NOMO-1 treated with dmso at 0.1 percent for 144 hours (cell line): ENCODE measurements at regions not wholly inside any gene's neighbourhood (a gene's known extent, or its start where the extent isn't known, plus 50 kb on each side); places are given as distances from the start of the nearest gene placed in this dataset.
"Not testable (repeated sequence)": the region's sequence is repeated elsewhere in the genome, so short reads cannot be mapped to it uniquely, and the experiment has no call there.

ENCODE experiments used
- DNase-seq: peaks from one replicate; lab custom pipeline; 2025; ENCODE audit not compliant: unreplicated experiment; lab: John Stamatoyannopoulos, UW

DNA sequence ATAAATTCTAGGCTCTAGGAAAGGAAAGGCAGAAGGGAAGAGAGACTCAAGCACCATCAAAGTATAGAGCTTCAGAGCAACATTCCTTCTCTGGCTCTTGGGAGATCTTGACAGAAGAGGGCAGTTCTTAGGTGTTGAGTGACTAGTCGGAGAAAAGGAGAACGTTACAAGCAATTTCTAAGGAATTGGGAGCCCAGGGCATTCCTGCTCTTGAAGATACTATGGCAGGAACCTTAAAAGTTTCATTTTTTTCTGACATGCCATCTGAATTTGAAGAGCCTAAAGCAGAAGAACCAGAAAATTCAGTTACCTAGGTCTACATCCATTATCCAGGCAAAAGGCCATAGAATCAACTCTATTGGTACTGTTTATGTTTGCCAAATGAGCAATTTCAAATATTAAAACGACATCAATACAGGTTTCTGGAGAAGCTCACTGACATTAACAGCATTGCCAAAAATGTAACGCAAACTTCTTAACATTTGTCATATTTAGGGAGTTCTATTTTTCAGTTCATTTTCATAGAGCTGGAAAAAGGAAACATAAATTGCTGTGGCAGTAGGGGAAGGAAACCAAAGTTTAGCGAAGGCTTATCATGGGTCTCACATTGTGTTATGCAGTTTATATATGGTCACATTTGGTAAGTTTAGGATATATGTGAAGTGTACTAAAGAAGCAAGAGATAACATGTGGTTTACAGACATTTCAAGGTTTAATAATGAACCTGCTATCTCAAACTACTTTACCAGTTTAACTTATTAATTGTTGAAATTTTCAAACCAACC lies 210.1 kb upstream of the NRIP1 start:
- DNase-seq = no peak

DNA sequence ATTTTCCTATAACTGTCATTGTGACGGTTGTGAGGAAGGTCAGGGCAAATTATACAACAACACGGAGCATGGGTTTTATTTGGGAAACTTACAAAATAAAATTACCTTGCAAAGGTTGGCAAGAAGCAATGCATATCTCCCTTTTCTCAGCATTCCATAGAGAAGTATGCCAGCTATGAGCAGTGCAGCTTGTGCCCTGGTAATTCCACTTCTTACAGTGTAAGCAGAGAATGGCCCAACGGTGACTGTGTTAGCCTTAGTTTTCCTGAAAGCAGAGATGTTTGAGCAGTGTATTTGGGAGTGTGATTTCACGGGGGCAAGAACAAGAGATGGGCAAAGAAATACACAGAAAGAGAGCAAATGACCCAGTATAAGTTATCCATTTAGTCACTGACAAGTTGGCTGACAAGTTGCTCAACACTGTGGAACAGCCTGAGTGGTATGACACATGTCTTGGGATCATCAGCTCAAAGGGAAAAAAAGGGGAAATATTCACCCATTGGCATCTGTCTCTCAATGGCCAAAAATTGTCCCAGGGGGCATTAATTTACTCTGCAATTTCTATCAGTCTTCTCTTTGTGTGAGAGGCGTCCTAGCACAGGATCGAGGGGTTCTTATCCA lies 210.9 kb upstream of the NRIP1 start:
- DNase-seq = no peak

DNA sequence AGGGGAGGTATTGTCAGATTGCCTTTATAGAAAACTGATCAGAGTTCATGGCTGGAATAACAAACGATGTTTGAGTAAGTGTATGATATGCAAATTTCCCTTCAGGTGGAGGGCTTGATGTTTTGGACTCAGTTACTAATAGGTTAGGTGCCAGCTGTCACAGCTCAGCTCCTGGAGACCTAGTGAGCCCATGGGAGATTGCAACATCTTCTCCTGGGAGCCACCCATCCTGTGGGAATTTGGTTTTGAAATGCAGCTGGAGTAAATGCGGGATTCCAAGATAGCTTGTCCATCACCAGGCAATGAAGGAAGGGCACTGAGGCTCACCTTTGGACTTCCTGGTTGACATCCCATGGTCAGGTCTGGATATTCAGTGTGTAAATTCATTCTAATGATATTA lies 211.4 kb upstream of the NRIP1 start:
- DNase-seq = no peak

- no peak for DNase-seq
These were observed 212.7 kb upstream of the NRIP1 start for GRCh38 chr21:15277466-15277865.

DNA sequence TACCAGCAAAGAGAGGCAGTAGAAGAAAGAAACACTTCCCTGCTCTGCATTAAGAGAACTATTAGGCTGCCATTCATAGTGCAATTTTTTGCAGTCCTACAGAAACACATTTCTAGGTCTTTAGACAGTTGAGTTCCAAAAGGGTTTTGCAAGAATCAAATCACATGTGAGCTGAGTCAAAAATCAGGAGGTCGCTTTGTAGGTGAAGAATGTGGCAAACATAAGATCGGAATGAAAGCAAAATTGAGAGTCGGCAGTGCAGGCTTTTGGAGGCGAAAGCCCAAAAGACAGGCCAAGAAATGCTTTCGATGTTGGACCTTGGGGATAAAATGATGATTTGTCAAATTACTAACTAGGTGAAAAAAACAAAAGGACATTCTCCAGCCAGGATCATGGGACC lies 213.5 kb upstream of the NRIP1 start:
- DNase-seq = no peak

- no peak for DNase-seq
These were observed 214.1 kb upstream of the NRIP1 start for GRCh38 chr21:15278851-15279250.

DNA sequence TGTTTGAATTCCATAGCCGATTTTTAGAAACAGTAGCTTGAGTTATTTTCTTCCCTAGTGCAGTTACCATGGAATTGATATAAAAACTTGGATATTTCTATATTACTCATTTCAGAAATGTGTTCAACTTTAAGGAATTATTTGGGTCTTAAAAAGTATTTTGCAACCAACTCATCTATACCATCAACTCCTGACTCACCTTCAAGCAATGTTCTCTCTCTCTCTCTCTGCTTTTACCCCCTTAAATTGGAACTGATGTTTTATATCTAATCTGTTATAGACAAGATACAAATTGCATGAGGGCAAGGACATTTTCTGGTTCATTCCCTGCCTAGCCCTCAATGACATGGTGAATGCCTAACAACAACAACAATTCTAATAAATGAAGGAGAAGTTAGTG lies 214.7 kb upstream of the NRIP1 start:
- no peak for DNase-seq

DNA sequence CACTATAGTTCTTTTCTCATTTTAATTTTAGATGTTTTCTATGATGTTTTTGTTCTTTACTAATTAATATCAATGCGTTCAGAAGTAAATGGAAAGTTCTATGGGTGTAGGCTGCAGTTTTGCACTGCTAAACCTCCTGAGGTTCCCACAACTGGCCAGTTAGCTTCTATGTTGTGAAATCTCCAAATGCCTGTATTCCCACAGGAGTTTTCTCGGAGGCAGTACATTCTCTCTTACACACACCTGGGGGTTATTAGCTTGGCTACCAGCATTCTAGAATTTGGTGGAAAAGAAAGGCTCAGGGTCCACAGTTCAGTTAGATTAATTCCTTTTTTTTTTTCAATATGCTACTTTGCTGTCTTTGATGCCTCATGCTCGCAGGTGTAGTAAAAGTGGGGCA lies 216.9 kb upstream of the NRIP1 start:
- DNase-seq = no peak

- no peak for DNase-seq
These were observed 217.9 kb upstream of the NRIP1 start for GRCh38 chr21:15282665-15283064.

DNA sequence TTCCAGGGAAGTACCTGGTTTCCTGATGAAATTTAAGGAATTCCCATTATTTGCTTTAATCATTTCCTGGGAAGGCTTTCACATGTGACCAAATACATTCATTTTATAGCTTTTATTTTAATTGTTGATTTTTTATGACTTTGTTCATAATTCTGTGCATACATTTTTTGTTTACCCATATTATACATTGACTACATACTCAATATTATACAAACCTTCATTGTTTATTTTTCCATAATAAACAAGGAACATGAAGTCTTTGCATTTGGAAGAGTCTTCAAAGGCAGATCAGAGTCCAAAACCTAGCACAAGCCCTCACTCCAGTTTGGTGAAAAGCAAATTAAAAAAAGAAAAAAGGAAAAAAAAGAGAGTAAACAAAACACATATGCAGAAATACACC lies 218.3 kb upstream of the NRIP1 start:
- no peak for DNase-seq

DNA sequence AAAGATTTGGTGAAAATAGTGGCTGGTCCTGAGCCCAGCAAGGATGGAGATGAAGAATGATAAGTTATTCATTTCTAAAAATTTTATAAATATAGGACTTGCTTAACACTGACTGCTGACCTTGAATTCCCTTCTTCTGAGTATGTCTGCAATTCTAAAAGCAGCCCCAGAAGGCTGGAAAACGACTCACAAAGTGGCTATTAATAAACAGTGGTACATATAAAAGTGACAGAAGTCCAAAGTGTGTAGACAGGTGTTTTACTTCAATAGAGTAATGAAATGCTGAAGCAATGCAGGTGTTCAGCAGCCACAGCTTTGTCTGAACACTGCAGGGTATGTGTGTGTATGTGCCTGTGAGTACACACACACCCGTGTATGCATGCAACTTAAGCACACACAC lies 219.0 kb upstream of the NRIP1 start:
- DNase-seq = no peak

DNA sequence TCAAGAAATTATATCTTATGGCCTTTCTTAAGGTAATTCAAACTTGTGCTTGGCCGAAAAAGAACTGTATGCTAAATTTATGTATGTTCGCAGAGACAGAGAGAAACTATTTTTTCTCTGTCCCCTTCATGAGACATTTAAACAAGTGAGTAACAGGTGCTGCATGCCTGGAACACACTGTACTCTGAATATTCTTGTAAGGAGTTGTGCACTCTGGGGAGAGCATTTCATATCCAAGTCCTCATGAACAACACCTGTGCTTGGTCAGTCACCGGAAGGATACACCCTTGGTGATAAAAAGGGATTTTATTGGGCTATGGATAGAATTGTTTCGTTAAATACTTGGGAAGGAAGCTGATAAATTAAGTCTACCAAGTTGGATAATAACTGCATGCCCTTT lies 220.8 kb upstream of the NRIP1 start:
- no peak for DNase-seq

DNA sequence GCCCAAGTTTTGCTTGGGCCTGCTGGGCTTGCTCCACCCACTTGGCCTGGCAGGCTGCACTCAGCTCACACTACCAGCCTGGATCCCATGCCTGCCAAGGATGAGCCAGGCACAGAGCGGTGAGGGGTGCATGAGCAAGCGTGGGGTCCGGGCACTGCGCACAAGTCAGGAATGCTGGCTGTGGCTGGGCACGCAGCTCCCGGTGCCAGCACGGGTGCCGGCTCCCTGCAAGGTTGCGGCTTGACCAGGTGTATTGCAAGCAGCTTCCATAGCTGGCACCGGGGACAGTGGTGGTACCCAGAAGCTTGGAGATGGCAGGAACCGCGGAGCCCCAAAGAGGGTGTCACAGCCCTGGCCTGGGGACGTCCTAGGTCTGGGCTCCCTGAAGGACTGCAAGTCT lies 224.4 kb upstream of the NRIP1 start:
- DNase-seq = no peak

GRCh38 chr21:15289896-15290841 lies 225.4 kb upstream of the NRIP1 start:
- DNase-seq = no peak

DNA sequence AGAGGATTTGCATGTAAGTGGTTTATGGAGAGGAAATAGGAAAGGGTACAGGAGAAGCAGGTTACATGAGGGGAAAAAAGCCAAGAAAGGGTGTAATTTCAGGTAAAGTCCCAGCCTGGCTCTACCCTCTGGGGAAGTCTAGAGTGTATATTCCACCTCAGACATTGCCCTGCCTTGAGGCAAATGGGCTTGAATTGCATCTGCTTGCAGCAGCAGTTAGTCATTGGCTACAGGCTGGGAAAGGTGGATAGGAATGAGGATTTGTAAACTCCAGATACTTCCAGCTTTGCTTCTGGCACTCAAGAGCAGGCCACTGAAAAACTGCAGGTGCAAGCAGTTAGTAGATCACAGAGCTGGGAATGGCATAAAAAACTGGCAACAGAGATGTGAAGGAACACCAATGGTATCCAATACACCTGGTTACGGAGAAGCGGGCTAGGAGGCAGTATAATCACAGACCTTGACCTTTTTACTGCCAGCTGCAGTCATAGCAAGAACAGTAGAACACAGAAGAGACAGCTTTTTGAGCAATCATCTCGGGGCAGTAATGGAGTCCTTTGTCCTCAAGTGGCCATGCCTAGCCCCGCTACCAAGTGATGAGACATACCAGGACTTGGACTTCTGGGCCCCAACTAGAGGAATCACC lies 226.9 kb upstream of the NRIP1 start:
- no peak for DNase-seq

- DNase-seq = no peak
These were observed 228.4 kb upstream of the NRIP1 start for GRCh38 chr21:15293240-15293639.

DNA sequence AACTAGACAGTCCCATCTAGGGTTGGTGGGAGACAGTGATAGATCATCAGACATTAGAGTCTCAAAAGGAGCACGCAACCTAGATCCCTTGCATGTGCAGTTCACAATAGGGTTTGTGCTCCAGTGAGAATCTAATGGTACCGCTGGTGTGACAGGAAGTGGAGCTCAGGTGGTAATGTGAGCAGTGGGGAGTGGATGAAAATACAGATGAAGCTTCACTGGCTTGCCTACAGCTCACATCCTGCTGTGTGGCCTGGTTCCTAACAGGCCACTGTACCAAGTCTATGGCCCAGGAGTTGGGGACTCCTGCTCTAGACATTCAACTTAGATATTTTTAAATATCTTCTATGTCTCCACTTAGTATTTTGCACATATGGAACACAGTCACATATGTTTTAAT lies 231.1 kb upstream of the NRIP1 start:
- no peak for DNase-seq

DNA sequence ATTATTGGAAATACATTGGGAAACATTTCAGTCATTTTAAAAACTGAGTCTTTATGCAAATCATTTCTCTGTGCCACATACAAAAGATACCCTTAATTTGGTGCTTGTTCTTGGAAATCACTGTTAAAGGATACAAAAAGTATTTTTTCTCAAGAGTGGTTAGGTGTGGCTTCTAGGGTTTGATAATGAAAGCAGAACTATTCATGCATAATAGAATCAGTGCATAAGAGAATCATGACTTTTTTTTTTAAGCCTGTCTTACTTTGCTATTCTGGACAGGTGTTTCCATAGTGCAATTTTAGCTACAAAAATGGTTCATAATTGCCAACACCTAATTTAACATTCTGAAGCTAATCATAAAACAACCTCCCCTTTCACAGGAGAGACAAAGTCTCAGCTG lies 233.0 kb upstream of the NRIP1 start:
- DNase-seq = no peak

- DNase-seq = no peak
These were observed 233.5 kb upstream of the NRIP1 start for GRCh38 chr21:15298306-15298705.

- DNase-seq = not testable (repeated sequence)
These were observed 234.0 kb upstream of the NRIP1 start for GRCh38 chr21:15298755-15299154.

DNA sequence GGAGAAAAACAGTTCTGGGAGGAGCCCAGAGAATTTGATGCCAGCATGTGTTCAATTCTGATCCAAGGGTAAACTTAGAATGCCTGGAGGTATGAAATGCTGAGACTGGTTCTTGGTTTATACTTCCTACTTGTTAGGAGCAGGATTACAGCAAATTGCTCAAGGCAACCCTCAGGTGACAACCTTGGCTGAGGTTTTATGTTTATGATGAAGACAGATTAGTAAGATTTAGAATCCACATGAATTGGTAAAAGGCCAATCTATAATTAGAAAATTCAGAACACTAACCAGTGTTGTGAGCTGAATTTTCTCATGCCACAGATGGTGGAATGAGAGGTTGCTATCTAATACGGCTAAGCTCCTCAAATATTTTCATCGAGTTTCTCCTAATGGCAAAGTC lies 235.3 kb upstream of the NRIP1 start:
- DNase-seq = no peak
